Keratinocyte (primary cell): ENCODE measurements at regions not wholly inside any gene's neighbourhood (a gene's known extent, or its start where the extent isn't known, plus 50 kb on each side); places are given as distances from the start of the nearest gene placed in this dataset.

ENCODE experiments used
- DNase-seq: peaks from one replicate; pipeline ENCODE4 v3.0.0-alpha.2; 2011; ENCODE audit warnings: low read depth, missing footprints, low spot score
- FAIRE-seq: peaks from 2 replicates; lab custom pipeline; 2011; peaks lifted over from hg19 to GRCh38; lab: Jason Lieb, UNC
- H2AFZ ChIP-seq: 2 replicates; pipeline ENCODE4 v1.6.0; 2012; ENCODE audit warnings: low read length, control low read depth, inconsistent platforms; ENCODE audit not compliant: control insufficient read depth
- H3K27ac ChIP-seq: 2 replicates; pipeline ENCODE4 v1.5.1; 2011; ENCODE audit warnings: low read length; ENCODE audit not compliant: control insufficient read depth, insufficient read depth
- H3K27me3 ChIP-seq: 3 replicates; pipeline ENCODE4 v1.6.0; 2011; ENCODE audit warnings: low read length; ENCODE audit not compliant: control insufficient read depth, insufficient read depth; ENCODE audit errors: extremely low read depth
- H3K36me3 ChIP-seq, 2 experiments: 2 replicates in 1 of 2; 3 replicates in 1 of 2; pipeline ENCODE4 v1.5.1; 2011; ENCODE audit warnings: low read length in 2 of 2, mild to moderate bottlenecking in 1 of 2; ENCODE audit not compliant: control insufficient read depth in 2 of 2, insufficient read depth in 2 of 2; ENCODE audit errors: extremely low read depth in 1 of 2
- H3K4me1 ChIP-seq: 3 replicates; pipeline ENCODE4 v1.5.1; 2011; ENCODE audit warnings: low read length; ENCODE audit not compliant: control insufficient read depth, insufficient read depth; ENCODE audit errors: extremely low read depth
- H3K4me2 ChIP-seq: 3 replicates; pipeline ENCODE4 v1.6.0; 2011; ENCODE audit warnings: low read depth, low read length; ENCODE audit not compliant: control insufficient read depth, insufficient read depth; ENCODE audit errors: extremely low read depth
- H3K4me3 ChIP-seq, 3 experiments: fragments of 200-600 bp in 1 of 3; sonication (generic) in 1 of 3; 2 replicates in 2 of 3; 3 replicates in 1 of 3; pipeline ENCODE4 v1.5.1; 2011 to 2016; ENCODE audit warnings: low read length in 3 of 3, mild to moderate bottlenecking in 3 of 3, control low read depth in 2 of 3, inconsistent platforms in 1 of 3, low read depth in 1 of 3, mixed read lengths in 1 of 3, mixed run types in 1 of 3, moderate library complexity in 1 of 3; ENCODE audit not compliant: control insufficient read depth in 2 of 3, insufficient read depth in 2 of 3; ENCODE audit errors: extremely low read depth in 1 of 3
- H3K79me2 ChIP-seq: 2 replicates; pipeline ENCODE4 v1.6.0; 2012; ENCODE audit warnings: low read length; ENCODE audit not compliant: control insufficient read depth, insufficient read depth
- H3K9ac ChIP-seq: 3 replicates; pipeline ENCODE4 v1.6.0; 2011; ENCODE audit warnings: low read length; ENCODE audit not compliant: control insufficient read depth, insufficient read depth; ENCODE audit errors: extremely low read depth
- H3K9me1 ChIP-seq: 3 replicates; pipeline ENCODE4 v1.6.0; 2011; ENCODE audit warnings: low read length; ENCODE audit not compliant: control insufficient read depth, insufficient read depth; ENCODE audit errors: extremely low read depth
- H3K9me3 ChIP-seq: 2 replicates; pipeline ENCODE4 v1.5.1; 2012; ENCODE audit warnings: low read depth, low read length; ENCODE audit not compliant: control insufficient read depth
- H4K20me1 ChIP-seq: 3 replicates; pipeline ENCODE4 v1.6.0; 2011; ENCODE audit warnings: low read length; ENCODE audit not compliant: control insufficient read depth, insufficient read depth; ENCODE audit errors: extremely low read depth
- EZH2 ChIP-seq: IDR thresholded peaks from one replicate; pipeline ENCODE4 v1.6.1; 2012; ENCODE audit warnings: inconsistent platforms, mild to moderate bottlenecking, low read length, moderate library complexity
- dilution Hi-C: fragments of 300-500 bp; cut with MboI; formaldehyde crosslinking; loops from one replicate; pipeline ENCODE4 v1.7.0; 2020; ENCODE audit warnings: low sequenced_read_pairs; ENCODE audit not compliant: extremely low pct_ligation_motif_present
- TF ChIP-seq, protein P1 (sequence below), 3 experiments: IDR thresholded peaks in 1 of 3; conservative IDR thresholded peaks in 1 of 3; optimal IDR thresholded peaks in 1 of 3; 2 replicates in 2 of 3; 3 replicates in 1 of 3; pipeline versions ENCODE3 to v1.5.1; 2011; ENCODE audit warnings: low read length in 3 of 3, mild to moderate bottlenecking in 3 of 3, moderate library complexity in 2 of 3, control low read depth in 1 of 3, inconsistent platforms in 1 of 3; ENCODE audit not compliant: insufficient read depth in 2 of 3; ENCODE audit errors: extremely low read depth in 1 of 3

DNA sequence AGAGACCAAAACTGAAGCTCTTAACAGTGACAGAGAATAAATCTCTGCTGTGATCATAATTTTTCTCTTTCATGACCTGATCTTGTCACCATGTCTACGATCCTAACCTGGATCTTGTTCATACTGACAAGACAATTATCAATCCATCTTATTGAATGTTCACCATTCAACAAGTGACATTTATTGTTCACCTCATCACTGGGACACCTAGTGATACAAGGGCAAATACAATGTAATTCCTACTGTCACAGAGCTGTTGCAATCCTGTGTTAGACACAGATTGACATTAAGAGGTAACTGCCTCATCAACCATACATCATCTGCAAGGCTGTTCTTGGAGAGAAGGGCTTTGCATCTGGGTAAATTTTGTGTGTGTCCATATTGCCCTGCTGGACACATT, 942.4 kb upstream of the PRR20A start:
- H3K4me3 ChIP-seq, result no peak overlapping the region
- H3K9me1 ChIP-seq, result no peaks in the 10 kb centered on the region
- dilution Hi-C loops, result no loop called here
- no peaks in the 10 kb centered on the region for H3K79me2 ChIP-seq
- H3K36me3 ChIP-seq, result no peaks in the 10 kb centered on the region
- H2AFZ ChIP-seq, result no peak overlapping the region
- no peaks in the 10 kb centered on the region for H3K27me3 ChIP-seq
- no peak for FAIRE-seq
- no peak overlapping the region for H3K4me2 ChIP-seq
- no peak for DNase-seq
- H3K4me1 ChIP-seq, result no peaks in the 10 kb centered on the region
- no peak for TF ChIP-seq EZH2
- TF ChIP-seq, protein P1, sequence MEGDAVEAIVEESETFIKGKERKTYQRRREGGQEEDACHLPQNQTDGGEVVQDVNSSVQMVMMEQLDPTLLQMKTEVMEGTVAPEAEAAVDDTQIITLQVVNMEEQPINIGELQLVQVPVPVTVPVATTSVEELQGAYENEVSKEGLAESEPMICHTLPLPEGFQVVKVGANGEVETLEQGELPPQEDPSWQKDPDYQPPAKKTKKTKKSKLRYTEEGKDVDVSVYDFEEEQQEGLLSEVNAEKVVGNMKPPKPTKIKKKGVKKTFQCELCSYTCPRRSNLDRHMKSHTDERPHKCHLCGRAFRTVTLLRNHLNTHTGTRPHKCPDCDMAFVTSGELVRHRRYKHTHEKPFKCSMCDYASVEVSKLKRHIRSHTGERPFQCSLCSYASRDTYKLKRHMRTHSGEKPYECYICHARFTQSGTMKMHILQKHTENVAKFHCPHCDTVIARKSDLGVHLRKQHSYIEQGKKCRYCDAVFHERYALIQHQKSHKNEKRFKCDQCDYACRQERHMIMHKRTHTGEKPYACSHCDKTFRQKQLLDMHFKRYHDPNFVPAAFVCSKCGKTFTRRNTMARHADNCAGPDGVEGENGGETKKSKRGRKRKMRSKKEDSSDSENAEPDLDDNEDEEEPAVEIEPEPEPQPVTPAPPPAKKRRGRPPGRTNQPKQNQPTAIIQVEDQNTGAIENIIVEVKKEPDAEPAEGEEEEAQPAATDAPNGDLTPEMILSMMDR (optimal IDR thresholded peaks at IDR 0.05 in 1 of 3, IDR thresholded peaks at IDR 0.05 in 1 of 3, conservative IDR thresholded peaks at IDR 0.05 in 1 of 3; ENCODE audit: extremely low read depth in 1 of 3, insufficient read depth in 2 of 3, low read length in 3 of 3), result no peak
- no peaks in the 10 kb centered on the region for H4K20me1 ChIP-seq
- no peak overlapping the region for H3K27ac ChIP-seq
- no peaks in the 10 kb centered on the region for H3K9me3 ChIP-seq
- no peak overlapping the region for H3K9ac ChIP-seq

DNA sequence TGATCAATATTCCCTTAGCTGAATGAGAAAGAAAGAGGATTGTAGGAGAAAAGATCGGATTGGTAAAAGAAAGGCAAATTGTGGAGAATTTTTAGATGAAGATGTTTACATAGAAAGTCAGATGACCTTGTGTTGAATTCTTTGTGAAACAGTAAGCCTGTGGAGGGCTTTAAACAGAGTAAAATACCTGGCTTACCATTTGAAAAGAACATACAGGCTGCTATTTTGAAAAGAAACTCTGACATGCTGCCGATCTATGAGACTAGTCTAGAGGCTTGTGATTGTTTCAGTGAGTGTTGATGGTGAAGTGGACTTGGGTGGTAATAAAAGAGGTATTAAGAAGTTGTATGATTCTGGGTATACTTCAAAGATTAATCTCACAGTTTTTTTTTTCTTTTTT, 938.9 kb upstream of the PRR20A start:
- Histone ChIP-seq H3K4me1 (no peaks in the 10 kb centered on the region), H2AFZ (no peak overlapping the region), H3K79me2 (no peaks in the 10 kb centered on the region), H3K9me3 (no peaks in the 10 kb centered on the region), H3K36me3 (no peaks in the 10 kb centered on the region), H3K4me2 (no peak overlapping the region), H3K9me1 (no peaks in the 10 kb centered on the region), H3K9ac (no peak overlapping the region), H3K27ac (no peak overlapping the region), H4K20me1 (no peaks in the 10 kb centered on the region), H3K4me3 (no peak overlapping the region), H3K27me3 (no peaks in the 10 kb centered on the region)
- FAIRE-seq (no peak), DNase-seq (no peak)
- dilution Hi-C loops, result no loop called here
- TF ChIP-seq, protein P1 (optimal IDR thresholded peaks at IDR 0.05 in 1 of 3, IDR thresholded peaks at IDR 0.05 in 1 of 3, conservative IDR thresholded peaks at IDR 0.05 in 1 of 3; ENCODE audit: extremely low read depth in 1 of 3, insufficient read depth in 2 of 3, low read length in 3 of 3), result no peak
- no peak for TF ChIP-seq EZH2
